A549 (cell line): ENCODE measurements at regions not wholly inside any gene's neighbourhood (a gene's known extent, or its start where the extent isn't known, plus 50 kb on each side); places are given as distances from the start of the nearest gene placed in this dataset.

ENCODE experiments used
- CTCF ChIP-seq: fragments of >200 bp; sonication (Bioruptor Twin); formaldehyde crosslinking; IDR thresholded peaks from 3 replicates; pipeline ENCODE4 v1.5.1; 2016
- REST ChIP-seq: fragments of 200-600 bp; sonication (generic); IDR thresholded peaks from 2 replicates; pipeline ENCODE4 v1.6.1; 2016; ENCODE audit warnings: antibody characterized with exemption, mild to moderate bottlenecking, moderate library complexity
- USF2 ChIP-seq: fragments of 450-650 bp; IDR thresholded peaks from 2 replicates; pipeline ENCODE4 v1.6.1; 2014; ENCODE audit warnings: antibody characterized with exemption
- ZFP36 ChIP-seq: fragments of 450-650 bp; IDR thresholded peaks from 2 replicates; pipeline ENCODE4 v1.6.1; 2014; ENCODE audit warnings: borderline replicate concordance; ENCODE audit not compliant: partially characterized antibody

GRCh38 chr22:22993184-22993583, 77.1 kb upstream of the GNAZ start:
- no peak for TF ChIP-seq USF2
- no peak for TF ChIP-seq ZFP36
- TF ChIP-seq CTCF = no peak
- no peak for TF ChIP-seq REST
